ENCODE measurements at regions not wholly inside any gene's neighbourhood (a gene's known extent, or its start where the extent isn't known, plus 50 kb on each side); places are given as distances from the start of the nearest gene placed in this dataset.
"Not testable (repeated sequence)": the region's sequence is repeated elsewhere in the genome, so short reads cannot be mapped to it uniquely, and the experiment has no call there.

- DNase-seq (ENCODE audit: extremely low read depth, low read depth, low spot score), result no peak
Observed at GRCh38 chr6:134622382-134623173, 304.7 kb upstream of the SGK1 start.

- DNase-seq (ENCODE audit: extremely low read depth, low read depth, low spot score), result no peak
Observed at GRCh38 chr6:134621858-134622257, 303.9 kb upstream of the SGK1 start.

- DNase-seq (ENCODE audit: extremely low read depth, low read depth, low spot score), result no peak
Observed at GRCh38 chr6:134619789-134620188, 301.9 kb upstream of the SGK1 start.

GRCh38 chr6:134619077-134619476, 301.2 kb upstream of the SGK1 start:
- DNase-seq (ENCODE audit: extremely low read depth, low read depth, low spot score), result no peak

- DNase-seq (ENCODE audit: extremely low read depth, low read depth, low spot score), result no peak
Observed at GRCh38 chr6:134614606-134615485, 296.9 kb upstream of the SGK1 start.

GRCh38 chr6:134612128-134612527, 294.2 kb upstream of the SGK1 start:
- DNase-seq (ENCODE audit: extremely low read depth, low read depth, low spot score), result not testable (repeated sequence)

GRCh38 chr6:134610411-134610810, 292.5 kb upstream of the SGK1 start:
- DNase-seq (ENCODE audit: extremely low read depth, low read depth, low spot score), result no peak

GRCh38 chr6:134609716-134610261, 291.9 kb upstream of the SGK1 start:
- DNase-seq (ENCODE audit: extremely low read depth, low read depth, low spot score), result no peak

- DNase-seq (ENCODE audit: extremely low read depth, low read depth, low spot score), result no peak
Observed at GRCh38 chr6:134607411-134607810, 289.5 kb upstream of the SGK1 start.

- DNase-seq (ENCODE audit: extremely low read depth, low read depth, low spot score), result no peak
Observed at GRCh38 chr6:134605034-134605433, 287.1 kb upstream of the SGK1 start.

GRCh38 chr6:134604014-134604676, 286.2 kb upstream of the SGK1 start:
- no peak for DNase-seq (ENCODE audit: extremely low read depth, low read depth, low spot score)

GRCh38 chr6:134603561-134603960, 285.6 kb upstream of the SGK1 start:
- no peak for DNase-seq (ENCODE audit: extremely low read depth, low read depth, low spot score)

- no peak for DNase-seq (ENCODE audit: extremely low read depth, low read depth, low spot score)
Observed at GRCh38 chr6:134602123-134602522, 284.2 kb upstream of the SGK1 start.

- DNase-seq (ENCODE audit: extremely low read depth, low read depth, low spot score), result no peak
Observed at GRCh38 chr6:134600671-134601070, 282.8 kb upstream of the SGK1 start.

- DNase-seq (ENCODE audit: extremely low read depth, low read depth, low spot score), result no peak
Observed at GRCh38 chr6:134599079-134599478, 281.2 kb upstream of the SGK1 start.

- DNase-seq (ENCODE audit: extremely low read depth, low read depth, low spot score), result no peak
Observed at GRCh38 chr6:134596191-134596590, 278.3 kb upstream of the SGK1 start.

- no peak for DNase-seq (ENCODE audit: extremely low read depth, low read depth, low spot score)
Observed at GRCh38 chr6:134594881-134595280, 277.0 kb upstream of the SGK1 start.

GRCh38 chr6:134593887-134594286, 276.0 kb upstream of the SGK1 start:
- DNase-seq (ENCODE audit: extremely low read depth, low read depth, low spot score), result no peak

GRCh38 chr6:134593442-134593841, 275.5 kb upstream of the SGK1 start:
- no peak for DNase-seq (ENCODE audit: extremely low read depth, low read depth, low spot score)

GRCh38 chr6:134593024-134593423, 275.1 kb upstream of the SGK1 start:
- DNase-seq (ENCODE audit: extremely low read depth, low read depth, low spot score), result no peak

- DNase-seq (ENCODE audit: extremely low read depth, low read depth, low spot score), result no peak
Observed at GRCh38 chr6:134590449-134590848, 272.5 kb upstream of the SGK1 start.

All from glomerular endothelial cell (primary cell).